ENCODE measurements at regions not wholly inside any gene's neighbourhood (a gene's known extent, or its start where the extent isn't known, plus 50 kb on each side); places are given as distances from the start of the nearest gene placed in this dataset.

GRCh38 chr6:106757722-106758467, 128.5 kb downstream of the QRSL1 start:
- H4K20me1 ChIP-seq (replicated peaks; ENCODE audit: insufficient read depth): no peaks in the 10 kb centered on the region
- no peak overlapping the region for H3K27ac Mint-ChIP-seq
- H3K4me3 Mint-ChIP-seq: no peak overlapping the region
- ATAC-seq (no peak), DNase-seq (ENCODE audit: low spot score) (no peak)
- H3K4me1 Mint-ChIP-seq: no peaks in the 10 kb centered on the region; the same call in 1 of the 3 replicates
- H3K4me2 ChIP-seq: no peak overlapping the region
- H3K9me3 Mint-ChIP-seq: peaks cover 27% of the 10 kb centered on the region
- no peaks in the 10 kb centered on the region for H3K27me3 ChIP-seq (ENCODE audit: insufficient read depth)
- peaks cover 18% of the 10 kb centered on the region for H3K36me3 Mint-ChIP-seq (ENCODE audit: low read depth)
- no peaks in the 10 kb centered on the region; the same call in 1 of the 2 replicates for H3K4me1 ChIP-seq (ENCODE audit: insufficient read depth)
- peaks cover 2% of the 10 kb centered on the region for H3K27me3 Mint-ChIP-seq (ENCODE audit: insufficient read depth, low read depth, poor library complexity)
- no peak overlapping the region for H3K4me3 ChIP-seq
- H2AFZ ChIP-seq: peak overlapping the region; percentile 94; the same call in 1 of the 2 replicates
- no peaks in the 10 kb centered on the region for H3F3A ChIP-seq (replicated peaks; ENCODE audit: low read depth)
- no peaks in the 10 kb centered on the region for H3K79me2 ChIP-seq (replicated peaks; ENCODE audit: insufficient read depth)
- TF ChIP-seq EZH2phosphoT487 (IDR thresholded peaks at IDR 0.05; ENCODE audit: unreplicated experiment): no peak
- TF ChIP-seq, protein P1, sequence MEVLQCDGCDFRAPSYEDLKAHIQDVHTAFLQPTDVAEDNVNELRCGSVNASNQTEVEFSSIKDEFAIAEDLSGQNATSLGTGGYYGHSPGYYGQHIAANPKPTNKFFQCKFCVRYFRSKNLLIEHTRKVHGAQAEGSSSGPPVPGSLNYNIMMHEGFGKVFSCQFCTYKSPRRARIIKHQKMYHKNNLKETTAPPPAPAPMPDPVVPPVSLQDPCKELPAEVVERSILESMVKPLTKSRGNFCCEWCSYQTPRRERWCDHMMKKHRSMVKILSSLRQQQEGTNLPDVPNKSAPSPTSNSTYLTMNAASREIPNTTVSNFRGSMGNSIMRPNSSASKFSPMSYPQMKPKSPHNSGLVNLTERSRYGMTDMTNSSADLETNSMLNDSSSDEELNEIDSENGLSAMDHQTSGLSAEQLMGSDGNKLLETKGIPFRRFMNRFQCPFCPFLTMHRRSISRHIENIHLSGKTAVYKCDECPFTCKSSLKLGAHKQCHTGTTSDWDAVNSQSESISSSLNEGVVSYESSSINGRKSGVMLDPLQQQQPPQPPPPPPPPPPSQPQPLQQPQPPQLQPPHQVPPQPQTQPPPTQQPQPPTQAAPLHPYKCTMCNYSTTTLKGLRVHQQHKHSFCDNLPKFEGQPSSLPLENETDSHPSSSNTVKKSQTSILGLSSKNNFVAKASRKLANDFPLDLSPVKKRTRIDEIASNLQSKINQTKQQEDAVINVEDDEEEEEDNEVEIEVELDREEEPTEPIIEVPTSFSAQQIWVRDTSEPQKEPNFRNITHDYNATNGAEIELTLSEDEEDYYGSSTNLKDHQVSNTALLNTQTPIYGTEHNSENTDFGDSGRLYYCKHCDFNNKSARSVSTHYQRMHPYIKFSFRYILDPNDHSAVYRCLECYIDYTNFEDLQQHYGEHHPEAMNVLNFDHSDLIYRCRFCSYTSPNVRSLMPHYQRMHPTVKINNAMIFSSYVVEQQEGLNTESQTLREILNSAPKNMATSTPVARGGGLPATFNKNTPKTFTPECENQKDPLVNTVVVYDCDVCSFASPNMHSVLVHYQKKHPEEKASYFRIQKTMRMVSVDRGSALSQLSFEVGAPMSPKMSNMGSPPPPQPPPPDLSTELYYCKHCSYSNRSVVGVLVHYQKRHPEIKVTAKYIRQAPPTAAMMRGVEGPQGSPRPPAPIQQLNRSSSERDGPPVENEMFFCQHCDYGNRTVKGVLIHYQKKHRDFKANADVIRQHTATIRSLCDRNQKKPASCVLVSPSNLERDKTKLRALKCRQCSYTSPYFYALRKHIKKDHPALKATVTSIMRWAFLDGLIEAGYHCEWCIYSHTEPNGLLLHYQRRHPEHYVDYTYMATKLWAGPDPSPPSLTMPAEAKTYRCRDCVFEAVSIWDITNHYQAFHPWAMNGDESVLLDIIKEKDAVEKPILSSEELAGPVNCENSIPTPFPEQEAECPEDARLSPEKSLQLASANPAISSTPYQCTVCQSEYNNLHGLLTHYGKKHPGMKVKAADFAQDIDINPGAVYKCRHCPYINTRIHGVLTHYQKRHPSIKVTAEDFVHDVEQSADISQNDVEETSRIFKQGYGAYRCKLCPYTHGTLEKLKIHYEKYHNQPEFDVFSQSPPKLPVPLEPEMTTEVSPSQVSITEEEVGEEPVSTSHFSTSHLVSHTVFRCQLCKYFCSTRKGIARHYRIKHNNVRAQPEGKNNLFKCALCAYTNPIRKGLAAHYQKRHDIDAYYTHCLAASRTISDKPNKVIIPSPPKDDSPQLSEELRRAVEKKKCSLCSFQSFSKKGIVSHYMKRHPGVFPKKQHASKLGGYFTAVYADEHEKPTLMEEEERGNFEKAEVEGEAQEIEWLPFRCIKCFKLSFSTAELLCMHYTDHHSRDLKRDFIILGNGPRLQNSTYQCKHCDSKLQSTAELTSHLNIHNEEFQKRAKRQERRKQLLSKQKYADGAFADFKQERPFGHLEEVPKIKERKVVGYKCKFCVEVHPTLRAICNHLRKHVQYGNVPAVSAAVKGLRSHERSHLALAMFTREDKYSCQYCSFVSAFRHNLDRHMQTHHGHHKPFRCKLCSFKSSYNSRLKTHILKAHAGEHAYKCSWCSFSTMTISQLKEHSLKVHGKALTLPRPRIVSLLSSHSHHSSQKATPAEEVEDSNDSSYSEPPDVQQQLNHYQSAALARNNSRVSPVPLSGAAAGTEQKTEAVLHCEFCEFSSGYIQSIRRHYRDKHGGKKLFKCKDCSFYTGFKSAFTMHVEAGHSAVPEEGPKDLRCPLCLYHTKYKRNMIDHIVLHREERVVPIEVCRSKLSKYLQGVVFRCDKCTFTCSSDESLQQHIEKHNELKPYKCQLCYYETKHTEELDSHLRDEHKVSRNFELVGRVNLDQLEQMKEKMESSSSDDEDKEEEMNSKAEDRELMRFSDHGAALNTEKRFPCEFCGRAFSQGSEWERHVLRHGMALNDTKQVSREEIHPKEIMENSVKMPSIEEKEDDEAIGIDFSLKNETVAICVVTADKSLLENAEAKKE (CRISPR knock-in tag; IDR thresholded peaks at IDR 0.05): no peak
- no peak for TF ChIP-seq JUNB (IDR thresholded peaks at IDR 0.05; ENCODE audit: unreplicated experiment)
- no peak for TF ChIP-seq CREB1 (CRISPR knock-in tag; IDR thresholded peaks at IDR 0.05; ENCODE audit: low read depth)
- TF ChIP-seq NANOG (IDR thresholded peaks at IDR 0.05; ENCODE audit: borderline replicate concordance): no peak
- TF ChIP-seq POLR2AphosphoS5 (IDR thresholded peaks at IDR 0.05; ENCODE audit: low read depth): no peak
- no peak for TF ChIP-seq EZH2 (IDR thresholded peaks at IDR 0.05; ENCODE audit: low read depth, unreplicated experiment)
- no peak for TF ChIP-seq REST (IDR thresholded peaks at IDR 0.05; ENCODE audit: unreplicated experiment)
- TF ChIP-seq, protein P2, sequence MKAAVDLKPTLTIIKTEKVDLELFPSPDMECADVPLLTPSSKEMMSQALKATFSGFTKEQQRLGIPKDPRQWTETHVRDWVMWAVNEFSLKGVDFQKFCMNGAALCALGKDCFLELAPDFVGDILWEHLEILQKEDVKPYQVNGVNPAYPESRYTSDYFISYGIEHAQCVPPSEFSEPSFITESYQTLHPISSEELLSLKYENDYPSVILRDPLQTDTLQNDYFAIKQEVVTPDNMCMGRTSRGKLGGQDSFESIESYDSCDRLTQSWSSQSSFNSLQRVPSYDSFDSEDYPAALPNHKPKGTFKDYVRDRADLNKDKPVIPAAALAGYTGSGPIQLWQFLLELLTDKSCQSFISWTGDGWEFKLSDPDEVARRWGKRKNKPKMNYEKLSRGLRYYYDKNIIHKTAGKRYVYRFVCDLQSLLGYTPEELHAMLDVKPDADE (IDR thresholded peaks at IDR 0.05): no peak
- TF ChIP-seq, protein P3, sequence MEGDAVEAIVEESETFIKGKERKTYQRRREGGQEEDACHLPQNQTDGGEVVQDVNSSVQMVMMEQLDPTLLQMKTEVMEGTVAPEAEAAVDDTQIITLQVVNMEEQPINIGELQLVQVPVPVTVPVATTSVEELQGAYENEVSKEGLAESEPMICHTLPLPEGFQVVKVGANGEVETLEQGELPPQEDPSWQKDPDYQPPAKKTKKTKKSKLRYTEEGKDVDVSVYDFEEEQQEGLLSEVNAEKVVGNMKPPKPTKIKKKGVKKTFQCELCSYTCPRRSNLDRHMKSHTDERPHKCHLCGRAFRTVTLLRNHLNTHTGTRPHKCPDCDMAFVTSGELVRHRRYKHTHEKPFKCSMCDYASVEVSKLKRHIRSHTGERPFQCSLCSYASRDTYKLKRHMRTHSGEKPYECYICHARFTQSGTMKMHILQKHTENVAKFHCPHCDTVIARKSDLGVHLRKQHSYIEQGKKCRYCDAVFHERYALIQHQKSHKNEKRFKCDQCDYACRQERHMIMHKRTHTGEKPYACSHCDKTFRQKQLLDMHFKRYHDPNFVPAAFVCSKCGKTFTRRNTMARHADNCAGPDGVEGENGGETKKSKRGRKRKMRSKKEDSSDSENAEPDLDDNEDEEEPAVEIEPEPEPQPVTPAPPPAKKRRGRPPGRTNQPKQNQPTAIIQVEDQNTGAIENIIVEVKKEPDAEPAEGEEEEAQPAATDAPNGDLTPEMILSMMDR (conservative IDR thresholded peaks at IDR 0.05; ENCODE audit: low read depth in 2 of 2): no peak
- no peak for TF ChIP-seq STAT1 (IDR thresholded peaks at IDR 0.05; ENCODE audit: unreplicated experiment)
- TF ChIP-seq ZNF331 (CRISPR knock-in tag; IDR thresholded peaks at IDR 0.05; ENCODE audit: low read depth): no peak
- no peak for TF ChIP-seq ZNF114 (CRISPR knock-in tag; IDR thresholded peaks at IDR 0.05)
- 0 out of 2 replicates have a peak, but pooled peaks cover 3% of the 10 kb centered on the region for H3K9me2 ChIP-seq (ENCODE audit: insufficient read depth)
- H3K36me3 ChIP-seq (ENCODE audit: insufficient read depth): peaks cover 8% of the 10 kb centered on the region; the same call in 1 of the 2 replicates
- H3K27ac ChIP-seq (ENCODE audit: low read depth): no peak overlapping the region

Measured in GM23338 (cell line).